HG03097 (cell line): ENCODE measurements at regions not wholly inside any gene's neighbourhood (a gene's known extent, or its start where the extent isn't known, plus 50 kb on each side); places are given as distances from the start of the nearest gene placed in this dataset.
"Not testable (repeated sequence)": the region's sequence is repeated elsewhere in the genome, so short reads cannot be mapped to it uniquely, and the experiment has no call there.

Experiments
- ATAC-seq: cut with Tn5 transposase; IDR thresholded peaks from one replicate; pipeline ENCODE4 v1.9.1; 2021; ENCODE audit not compliant: unreplicated experiment, low FRiP score

DNA sequence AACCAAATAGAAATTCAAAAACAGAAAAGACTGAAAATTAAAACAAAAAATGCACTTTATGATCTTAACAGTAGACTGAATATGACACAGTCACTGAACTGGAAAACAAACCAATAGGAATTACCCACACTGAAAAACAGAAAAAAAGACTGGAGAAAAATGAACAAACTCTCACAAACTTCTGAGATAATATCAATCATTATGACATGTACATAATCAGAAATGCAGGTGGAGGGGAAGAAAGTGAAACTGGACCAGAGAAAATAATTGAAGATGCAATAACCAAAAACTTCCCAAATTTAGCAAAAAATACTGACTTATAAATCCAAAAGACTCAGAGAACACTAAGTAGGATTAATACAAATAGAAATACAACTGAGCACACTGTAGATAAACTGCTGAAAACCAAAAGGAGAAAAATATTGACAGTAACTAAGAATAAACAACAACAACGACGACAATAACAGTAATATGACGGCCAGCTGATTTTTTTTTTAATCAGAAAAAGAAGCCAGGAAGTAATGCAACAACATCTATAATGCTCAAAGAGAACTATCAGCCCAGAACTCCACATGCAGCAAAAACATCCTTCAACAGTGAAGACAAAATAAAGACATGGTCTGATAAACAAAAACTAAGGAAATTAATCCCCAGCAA is 108.1 kb downstream of the ZFAND4 start:
- ATAC-seq, result no peak

DNA sequence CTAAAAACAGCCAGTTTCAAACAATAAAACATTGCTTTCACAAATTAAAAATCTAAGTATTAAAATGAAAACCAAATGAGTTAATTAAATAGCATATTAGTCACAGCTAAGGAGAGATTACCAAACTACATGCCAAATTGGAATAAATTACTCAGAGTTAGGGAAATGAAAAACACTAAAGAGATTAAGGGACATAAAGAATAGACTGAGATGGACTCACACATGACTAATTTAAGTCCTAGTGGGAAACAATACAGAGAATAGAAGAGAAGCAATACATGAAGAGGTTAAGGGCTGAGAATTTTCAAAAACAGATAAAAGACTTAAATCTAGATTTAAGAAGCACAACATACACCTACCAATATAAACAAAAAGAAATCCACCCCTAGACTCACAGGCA is 110.6 kb downstream of the ZFAND4 start:
- no peak for ATAC-seq

DNA sequence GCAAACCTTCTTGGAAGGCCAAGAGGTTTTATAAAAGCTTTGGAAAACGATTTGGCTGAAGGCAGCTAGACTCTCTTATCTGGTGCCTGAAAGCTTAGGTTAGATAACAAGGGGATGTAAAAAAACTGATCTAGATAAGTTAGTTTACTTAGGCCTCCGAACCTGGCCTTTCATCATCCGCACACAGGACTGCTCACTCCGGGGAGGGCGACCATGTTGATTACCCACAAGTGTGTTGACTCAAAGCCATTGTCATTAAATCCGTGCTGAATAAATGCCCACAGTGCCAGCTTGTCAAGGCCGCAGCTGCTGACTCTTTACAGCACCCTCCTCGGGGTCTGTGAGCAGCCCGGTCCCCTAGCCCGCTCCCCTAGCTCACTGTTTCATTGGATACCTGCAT is 112.3 kb downstream of the ZFAND4 start:
- ATAC-seq, result no peak

DNA sequence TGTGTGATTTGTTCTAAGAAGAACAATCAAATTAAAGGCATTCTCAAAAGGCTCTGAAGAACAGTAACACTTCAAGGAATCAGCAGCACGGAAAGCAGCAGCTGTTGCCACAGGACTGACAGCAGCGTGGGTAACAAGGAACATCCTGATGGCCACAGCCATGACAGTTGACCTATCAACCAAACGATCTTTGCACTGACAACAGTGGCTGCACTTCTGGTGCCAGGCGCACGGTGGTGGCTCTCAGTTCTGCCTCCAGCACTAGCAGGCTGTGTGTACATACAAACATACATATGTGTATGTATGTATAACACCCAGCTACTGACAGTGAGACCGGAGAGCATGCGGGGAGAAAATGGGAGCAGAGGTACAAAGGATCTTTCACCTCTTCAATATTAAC is 114.1 kb downstream of the ZFAND4 start:
- no peak for ATAC-seq

DNA sequence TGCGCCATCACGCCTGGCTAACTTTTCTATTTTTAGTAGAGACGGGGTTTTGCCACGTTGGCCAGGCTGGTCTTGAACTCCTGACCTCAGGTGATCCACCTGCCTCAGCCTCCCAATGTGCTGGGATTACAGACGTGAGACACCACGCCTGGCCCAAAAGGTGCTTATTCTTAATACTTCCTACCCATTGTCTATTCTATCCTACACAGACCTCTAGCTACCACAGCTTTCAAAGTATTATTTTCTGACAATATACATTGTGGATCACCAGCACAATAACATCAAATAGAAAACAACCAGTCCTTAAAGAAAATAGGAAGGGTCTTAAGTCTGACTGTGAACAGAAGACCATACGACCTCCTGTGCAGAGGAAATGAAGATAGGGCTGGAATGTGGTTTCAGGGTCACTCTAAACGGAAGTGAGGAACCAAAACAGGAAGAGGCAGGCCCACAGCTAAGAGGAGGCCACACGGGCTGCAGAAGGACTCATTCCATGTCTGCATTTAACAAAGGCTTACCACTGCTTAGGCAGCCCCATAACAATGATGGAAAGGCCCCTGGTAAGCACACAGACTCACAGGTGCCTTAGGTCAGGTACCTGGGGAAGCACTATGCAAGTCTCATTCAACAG is 115.2 kb downstream of the ZFAND4 start:
- ATAC-seq, result peak; percentile 69

DNA sequence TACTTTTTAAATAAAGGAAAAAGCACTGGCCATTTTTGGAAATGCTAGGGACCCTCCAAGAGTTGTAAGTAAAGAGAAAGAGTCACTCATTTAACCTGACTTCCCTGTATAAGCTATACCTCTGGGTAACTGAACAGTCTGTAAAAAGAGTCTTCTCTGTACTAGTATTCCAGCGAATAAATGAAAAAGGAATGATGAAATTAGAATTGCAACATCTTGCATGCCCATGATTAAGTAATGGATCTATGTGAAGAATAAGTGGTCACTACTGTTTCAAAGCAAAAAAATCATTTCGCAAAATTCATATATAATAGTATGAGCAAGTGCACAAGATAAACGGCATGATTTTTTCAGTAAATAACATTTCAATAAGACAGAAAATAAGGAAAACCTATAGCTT is 116.8 kb downstream of the ZFAND4 start:
- no peak for ATAC-seq

DNA sequence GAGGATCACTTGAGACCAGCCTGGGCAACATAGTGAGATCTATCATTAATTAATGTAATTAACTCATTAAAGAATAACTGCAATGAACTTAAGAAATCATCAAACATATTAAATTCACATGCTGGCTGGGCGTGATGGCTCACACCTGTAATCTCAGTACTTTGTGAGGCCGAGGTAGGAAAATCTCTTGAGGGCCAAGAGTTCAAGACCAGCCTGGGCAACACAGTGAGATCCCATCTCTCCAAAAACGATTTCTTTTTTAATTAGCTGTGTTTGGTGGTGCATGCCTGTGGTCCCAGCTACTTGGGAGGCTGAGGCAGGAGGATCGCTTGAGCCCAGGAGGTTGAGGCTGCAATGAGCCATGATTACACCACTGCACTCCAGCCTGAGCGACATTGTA is 117.2 kb downstream of the ZFAND4 start:
- ATAC-seq, result not testable (repeated sequence)

DNA sequence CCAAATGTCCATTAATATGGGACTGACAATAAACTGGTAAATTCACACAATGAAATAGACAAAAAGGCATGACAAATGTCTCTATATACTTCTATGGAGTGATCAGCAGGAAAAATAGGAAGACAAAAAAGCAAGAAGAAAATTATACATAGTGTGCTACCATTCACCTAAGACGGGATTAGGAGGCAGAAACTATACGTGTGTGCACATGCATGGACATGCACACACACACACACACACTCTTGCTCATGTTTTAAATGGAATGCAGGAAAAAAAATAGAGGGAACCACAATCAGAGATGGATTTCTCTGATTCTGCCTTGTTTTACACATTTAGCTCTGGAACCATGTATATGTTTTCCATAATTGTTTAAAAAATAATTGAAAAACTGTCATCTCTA is 119.0 kb downstream of the ZFAND4 start:
- no peak for ATAC-seq

DNA sequence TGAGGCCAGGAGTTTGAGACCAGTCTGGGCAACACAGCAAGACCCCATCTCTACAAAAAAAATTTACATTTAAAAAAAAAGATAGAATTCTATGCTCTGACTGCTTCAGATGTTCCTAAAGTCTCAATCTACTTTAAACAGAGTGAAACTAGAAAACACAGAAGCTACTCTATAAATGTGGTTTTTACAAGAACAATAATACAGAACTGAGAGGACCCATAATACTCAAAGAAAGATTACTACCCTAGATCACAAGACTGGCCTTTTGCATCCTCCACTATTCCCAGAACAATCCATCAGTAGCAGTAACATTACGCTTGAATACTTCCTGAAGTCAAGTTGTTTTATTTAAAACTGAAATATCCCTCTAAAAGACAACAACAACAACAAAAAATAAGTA is 119.4 kb downstream of the ZFAND4 start:
- no peak for ATAC-seq

DNA sequence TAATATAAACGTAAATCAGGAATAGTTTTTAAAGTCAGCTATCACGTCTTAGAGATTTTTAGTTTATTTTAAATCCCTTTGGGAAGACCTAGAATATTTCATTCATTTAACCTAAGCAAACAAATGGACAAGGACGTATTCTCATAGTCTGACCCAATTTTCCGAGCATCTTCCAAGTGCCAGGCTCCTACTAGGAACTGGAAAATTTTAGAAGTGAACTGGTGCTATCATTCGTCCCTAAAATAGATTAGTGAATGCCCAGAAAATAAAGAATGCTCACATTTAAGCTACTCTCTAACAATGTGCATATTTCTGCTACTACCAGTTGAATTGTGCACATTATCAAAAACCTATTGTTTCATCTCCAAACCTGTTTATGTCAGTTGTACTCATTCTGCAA is 120.1 kb downstream of the ZFAND4 start:
- no peak for ATAC-seq

DNA sequence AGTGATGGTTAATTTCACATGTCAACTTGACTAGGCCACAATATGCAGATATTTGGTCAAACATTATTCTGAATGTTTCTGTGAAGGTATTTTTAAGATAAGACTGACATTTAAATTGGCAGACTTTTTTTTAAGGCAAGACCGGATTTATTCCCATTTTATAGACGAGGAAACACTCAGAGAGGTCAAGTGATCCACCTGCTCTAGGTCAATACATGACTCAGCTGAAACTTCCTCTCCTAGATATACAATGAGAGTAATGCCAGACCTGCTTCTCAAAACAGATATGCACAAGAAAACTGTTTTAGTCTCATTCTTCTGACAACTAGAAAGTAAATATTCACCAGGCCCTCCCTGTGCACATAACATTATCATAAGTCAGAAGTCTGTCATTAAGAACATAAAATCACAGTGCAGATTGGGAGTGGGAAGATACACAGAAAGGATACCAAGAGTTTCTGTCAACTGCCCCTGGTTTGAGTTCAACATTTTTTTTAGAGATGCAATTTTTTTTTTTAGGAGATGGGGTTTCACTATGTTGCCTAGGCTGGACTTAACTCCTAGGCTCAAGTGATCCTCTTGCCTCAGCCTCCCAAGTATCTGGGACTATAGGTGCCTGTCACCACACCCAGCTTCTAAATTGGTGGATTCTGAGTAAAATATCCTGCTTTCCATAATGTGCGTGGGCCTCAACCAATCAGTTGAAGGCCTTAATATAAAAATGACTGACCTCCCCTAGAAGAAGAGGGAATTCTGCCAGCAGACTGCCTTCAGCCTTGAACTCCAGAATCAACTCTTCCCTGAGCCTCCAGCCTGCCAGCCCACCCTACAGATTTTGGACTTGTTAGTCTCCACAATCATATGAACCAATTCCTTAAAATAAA is 121.4 kb downstream of the ZFAND4 start:
- no peak for ATAC-seq

DNA sequence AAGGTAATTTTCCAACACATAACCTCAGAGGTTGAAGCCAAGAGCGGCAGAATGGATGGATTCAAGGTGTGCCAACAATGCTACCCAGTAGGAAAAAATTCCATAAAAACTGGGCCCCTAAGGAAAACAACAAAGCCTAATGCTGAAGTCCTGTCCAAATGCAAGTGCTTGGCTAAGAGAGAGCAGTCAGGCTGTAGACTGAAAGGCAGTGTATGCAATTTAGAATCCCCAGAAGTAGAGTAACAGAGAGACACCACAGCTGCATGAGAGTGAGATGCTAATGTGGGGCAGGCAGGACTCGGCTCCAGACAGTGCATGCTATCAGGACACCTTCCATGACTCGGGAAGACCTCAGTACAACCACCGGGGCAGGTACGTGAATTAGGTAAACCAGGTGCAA is 124.5 kb downstream of the ZFAND4 start:
- no peak for ATAC-seq

DNA sequence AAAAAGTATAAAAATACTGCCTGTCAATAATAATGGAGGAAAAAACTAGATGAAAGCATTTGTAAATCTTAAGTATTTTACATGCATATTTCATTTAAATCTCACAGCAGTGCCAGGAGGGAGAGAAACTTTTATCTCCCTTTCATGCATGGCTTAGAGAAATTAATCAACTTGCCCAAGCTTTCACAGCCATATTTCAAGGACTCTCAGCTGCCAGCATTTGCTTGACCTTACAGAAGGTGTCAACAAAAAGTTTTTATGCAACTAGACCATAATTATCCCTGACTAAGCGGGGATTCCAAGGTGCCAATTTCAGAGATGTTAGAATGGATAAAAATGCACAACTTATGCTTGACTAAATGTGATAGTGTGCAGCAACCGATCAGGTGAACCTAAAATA is 125.4 kb downstream of the ZFAND4 start:
- ATAC-seq, result no peak

DNA sequence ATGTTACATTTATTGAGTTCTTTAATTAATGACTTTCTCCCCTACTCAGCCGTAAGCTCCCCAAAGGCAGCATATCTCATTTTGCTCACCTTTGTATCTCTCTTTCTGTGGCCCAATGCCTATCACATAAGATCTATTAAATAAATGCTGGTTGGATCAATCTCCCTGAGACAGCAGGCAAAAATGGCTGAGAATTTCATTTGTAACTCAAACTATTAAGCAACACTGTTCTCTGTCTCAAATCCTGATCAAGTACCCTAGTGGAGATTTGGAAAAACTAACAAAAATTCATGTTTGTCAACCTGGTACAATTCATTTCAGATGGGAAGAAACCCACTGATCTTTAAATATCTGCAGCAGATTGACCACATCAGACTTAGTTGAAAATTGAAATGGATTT is 127.4 kb downstream of the ZFAND4 start:
- no peak for ATAC-seq

DNA sequence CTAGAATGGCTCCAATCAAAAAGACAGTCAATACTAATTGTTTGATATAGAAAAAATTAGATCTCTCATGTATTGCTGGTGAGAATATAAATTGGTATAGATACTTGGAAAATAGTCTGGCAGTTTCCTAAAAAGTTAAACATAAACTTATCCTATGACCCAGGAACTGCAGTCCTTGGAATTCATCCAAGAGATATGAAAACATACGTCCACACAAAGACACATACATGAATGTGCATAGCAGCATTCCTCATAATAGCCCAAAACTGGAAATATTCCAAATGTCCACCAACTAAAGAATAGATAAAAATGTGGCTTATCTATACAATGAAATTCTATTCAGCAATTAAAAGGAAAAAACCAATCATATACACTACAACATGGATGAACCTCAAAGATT is 128.4 kb downstream of the ZFAND4 start:
- ATAC-seq, result no peak

DNA sequence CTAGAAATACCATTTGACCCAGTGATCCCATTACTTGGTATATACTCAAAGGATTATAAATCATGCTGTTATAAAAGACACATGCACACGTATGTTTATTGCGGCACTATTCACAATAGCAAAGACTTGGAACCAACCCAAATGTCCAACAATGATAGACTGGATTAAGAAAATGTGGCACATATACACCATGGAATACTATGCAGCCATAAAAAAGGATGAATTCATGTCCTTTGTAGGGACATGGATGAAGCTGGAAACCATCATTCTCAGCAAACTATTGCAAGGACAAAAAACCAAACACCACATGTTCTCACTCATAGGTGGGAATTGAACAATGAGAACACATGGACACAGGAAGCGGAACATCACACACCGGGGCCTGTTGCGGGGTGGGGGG is 131.5 kb downstream of the ZFAND4 start:
- not testable (repeated sequence) for ATAC-seq

DNA sequence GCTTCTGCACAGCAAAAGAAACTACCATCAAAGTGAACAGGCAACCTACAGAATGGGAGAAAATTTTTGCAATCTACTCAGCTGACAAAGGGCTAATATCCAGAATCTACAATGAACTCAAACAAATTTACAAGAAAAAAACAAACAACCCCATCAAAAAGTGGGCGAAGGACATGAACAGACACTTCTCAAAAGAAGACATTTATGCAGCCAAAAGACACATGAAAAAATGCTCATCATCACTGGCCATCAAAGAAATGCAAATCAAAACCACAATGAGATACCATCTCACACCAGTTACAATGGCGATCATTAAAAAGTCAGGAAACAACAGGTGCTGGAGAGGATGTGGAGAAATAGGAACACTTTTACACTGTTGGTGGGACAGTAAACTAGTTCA is 132.0 kb downstream of the ZFAND4 start:
- not testable (repeated sequence) for ATAC-seq

DNA sequence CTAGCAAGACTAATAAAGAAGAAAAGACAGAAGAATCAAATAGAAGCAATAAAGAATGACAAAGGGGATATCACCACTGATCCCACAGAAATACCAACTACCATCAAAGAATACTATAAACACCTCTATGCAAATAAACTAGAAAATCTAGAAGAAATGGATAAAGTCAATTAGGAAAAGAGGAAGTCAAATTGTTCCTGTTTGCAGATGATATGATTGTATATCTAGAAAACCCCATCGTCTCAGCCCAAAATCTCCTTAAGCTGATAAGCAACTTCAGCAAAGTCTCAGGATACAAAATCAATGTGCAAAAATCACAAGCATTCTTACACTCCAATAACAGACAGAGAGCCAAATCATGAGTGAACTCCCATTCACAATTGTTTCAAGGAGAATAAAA is 133.0 kb downstream of the ZFAND4 start:
- not testable (repeated sequence) for ATAC-seq

DNA sequence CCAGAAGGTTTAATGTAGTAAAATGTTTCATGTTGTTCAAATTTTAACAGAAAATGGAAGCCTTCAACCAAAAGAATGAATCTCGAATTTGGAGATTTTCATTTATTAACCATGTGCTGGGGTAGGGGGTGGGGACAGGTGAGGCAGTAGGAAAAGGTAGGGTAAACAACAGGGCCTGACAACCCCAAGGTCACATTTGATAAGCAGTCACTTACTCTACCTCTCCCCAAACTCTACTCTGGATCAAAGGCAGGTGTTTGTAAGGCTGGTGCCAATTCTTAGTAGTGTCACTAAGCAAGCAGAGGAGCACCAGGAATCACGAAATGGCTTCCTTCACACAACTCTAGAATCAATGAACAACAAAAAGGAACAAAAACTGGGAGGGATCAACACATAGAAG is 138.0 kb downstream of the ZFAND4 start:
- ATAC-seq, result no peak

DNA sequence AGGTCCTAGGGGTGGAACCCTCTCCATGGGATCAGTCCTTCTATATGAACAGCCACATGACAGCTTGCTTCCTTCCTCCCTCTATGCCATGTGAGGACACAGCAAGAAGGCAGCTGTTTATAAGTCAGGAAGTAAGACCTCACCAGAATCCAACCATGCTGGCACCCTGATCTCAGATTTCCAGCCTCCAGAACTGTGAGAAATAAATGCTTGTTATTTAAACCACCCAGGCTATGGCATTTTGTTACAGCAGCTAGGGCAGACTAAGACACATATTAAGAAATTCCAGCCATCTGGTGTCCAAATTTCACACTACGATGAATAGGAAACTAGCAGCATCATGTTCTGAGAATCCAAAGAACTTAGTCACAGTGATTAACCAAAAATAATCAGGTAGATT is 140.1 kb downstream of the ZFAND4 start:
- no peak for ATAC-seq

DNA sequence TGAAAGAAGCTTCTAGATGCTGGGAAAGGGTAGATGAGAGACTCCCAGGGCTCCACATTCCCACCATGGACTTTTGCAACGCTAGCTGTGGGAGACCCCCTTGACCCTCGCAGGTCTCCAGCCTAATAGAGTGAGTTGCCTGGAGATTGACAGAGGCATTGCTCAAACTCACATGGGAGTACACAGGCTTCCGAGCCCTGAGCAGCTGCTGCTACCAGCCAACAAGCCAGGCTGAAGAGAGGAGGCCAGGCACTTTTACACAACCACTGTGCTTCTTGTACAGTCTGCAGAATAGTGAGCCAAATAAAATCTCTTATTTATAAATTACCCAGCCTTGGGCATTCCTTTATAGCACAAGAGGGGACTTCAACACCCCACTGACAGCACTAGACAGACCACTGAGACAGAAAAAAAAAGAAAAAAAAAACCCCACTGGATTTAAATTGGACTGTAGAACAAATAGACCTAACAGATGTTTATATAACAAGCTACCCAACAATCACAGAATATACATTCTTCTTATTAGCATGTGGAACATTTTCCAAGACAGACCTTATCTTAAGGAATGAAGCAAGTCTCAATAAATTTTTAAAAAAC is 146.2 kb downstream of the ZFAND4 start:
- ATAC-seq, result no peak
